ENCODE measurements at regions not wholly inside any gene's neighbourhood (a gene's known extent, or its start where the extent isn't known, plus 50 kb on each side); places are given as distances from the start of the nearest gene placed in this dataset.

DNA sequence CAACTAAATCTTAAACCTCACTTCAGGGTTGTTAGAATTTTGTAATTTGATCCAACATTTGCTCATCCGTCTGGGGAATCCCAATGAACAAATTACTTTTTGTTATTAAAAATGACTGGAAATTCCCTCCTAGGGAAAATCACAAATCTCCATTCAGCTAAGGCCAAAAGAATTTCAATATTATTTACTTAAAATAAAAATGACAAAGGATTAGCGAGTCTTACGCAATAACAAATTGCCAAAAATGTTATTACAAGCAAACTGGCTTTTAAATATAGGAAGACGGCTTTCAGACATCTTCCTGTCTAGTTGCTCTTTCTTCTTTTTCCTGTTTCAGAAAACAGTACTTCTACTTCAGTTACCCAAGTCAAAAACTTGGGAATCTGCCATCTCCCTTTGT, 92.4 kb upstream of the TSPAN8 start:
- no peak overlapping the region for H4K91ac ChIP-seq (ENCODE audit: insufficient read length, low read depth, low read length)
- no peak overlapping the region for H2BK5ac ChIP-seq (ENCODE audit: insufficient read length, low read length)
- H4K20me1 ChIP-seq (ENCODE audit: control insufficient read depth, insufficient read depth, insufficient read length), result no peaks in the 10 kb centered on the region
- H2BK20ac ChIP-seq (ENCODE audit: low read depth, low read length, poor library complexity, severe bottlenecking), result no peak overlapping the region
- no peak overlapping the region for H3K18ac ChIP-seq (ENCODE audit: insufficient read length, low read depth, low read length)
- H3K79me2 ChIP-seq (ENCODE audit: insufficient read depth, low read length), result no peaks in the 10 kb centered on the region
- DNase-seq, result no peak
- no peak for TF ChIP-seq CTCF (conservative IDR thresholded peaks at IDR 0.05)
- H3K4me1 ChIP-seq (ENCODE audit: insufficient read depth, low read length), result no peaks in the 10 kb centered on the region
- H3K14ac ChIP-seq (ENCODE audit: insufficient read depth, low read length), result no peak overlapping the region
- H3K4me2 ChIP-seq (ENCODE audit: insufficient read depth, insufficient read length, low read length), result no peak overlapping the region
- whole genome bisulfite sequencing (ENCODE audit: extremely low coverage, insufficient read length, low lambda C conversion rate), result no CpG with 5 or more reads among the region's 4 CpGs
- Mint-ChIP-seq H3K9me3 (peaks cover 20 to 27% of the 10 kb centered on the region in 2 experiments), H3K4me3 (no peak overlapping the region), H3K27ac (0 out of 7 replicates have a peak overlapping the region, but pooled peaks of 1 of the 3 experiments have one; percentile 13), H3K36me3 (ENCODE audit: insufficient read depth in 1 of 3, low read depth in 3 of 3) (peaks cover 6 to 32% (median 15%) of the 10 kb centered on the region in 3 experiments), H3K4me1 (peaks cover 0 to 3% of the 10 kb centered on the region in 2 experiments; a peak in 2 of 4 replicates), H3K27me3 (ENCODE audit: low read depth) (no peaks in the 10 kb centered on the region)
- H2AFZ ChIP-seq (ENCODE audit: low read length), result no peak overlapping the region
- H3K56ac ChIP-seq (ENCODE audit: insufficient read length, low read depth, low read length), result no peak overlapping the region
- no peaks in the 10 kb centered on the region for H3K23me2 ChIP-seq (ENCODE audit: insufficient read length, low read depth, low read length, poor library complexity, severe bottlenecking)
- no peak overlapping the region for H3K27ac ChIP-seq (ENCODE audit: insufficient read length, low read depth, low read length)
- no peaks in the 10 kb centered on the region for H3K27me3 ChIP-seq (ENCODE audit: insufficient read depth, low read length)
- no peak overlapping the region for H3K23ac ChIP-seq (ENCODE audit: insufficient read length, low read depth, low read length)
- no peak overlapping the region for H4K8ac ChIP-seq (replicated peaks; ENCODE audit: insufficient read length, low read depth, low read length)
- H3K4ac ChIP-seq (ENCODE audit: low read depth, low read length), result no peak overlapping the region
- peaks cover 4% of the 10 kb centered on the region for H3K9me3 ChIP-seq (ENCODE audit: control insufficient read depth, low read depth, low read length)
- no peak overlapping the region for H2BK120ac ChIP-seq (ENCODE audit: low read depth, low read length, poor library complexity, severe bottlenecking)
- no peak overlapping the region for H2AK5ac ChIP-seq (ENCODE audit: insufficient read length, low read length)
- H2BK12ac ChIP-seq (ENCODE audit: insufficient read length, low read depth, low read length), result no peak overlapping the region
- no peak overlapping the region for H4K5ac ChIP-seq (ENCODE audit: insufficient read length, low read depth, low read length)
- H2BK15ac ChIP-seq (ENCODE audit: low read depth, low read length), result no peak overlapping the region
- no peaks in the 10 kb centered on the region for H3K79me1 ChIP-seq (ENCODE audit: insufficient read depth, low read depth, low read length, poor library complexity, severe bottlenecking)
- no peak overlapping the region for H3T11ph ChIP-seq (ENCODE audit: low read length)
- H3K9ac ChIP-seq (ENCODE audit: extremely low read depth, insufficient read length, low read length), result no peak overlapping the region
